AG10803 (cell line): ENCODE measurements at regions not wholly inside any gene's neighbourhood (a gene's known extent, or its start where the extent isn't known, plus 50 kb on each side); places are given as distances from the start of the nearest gene placed in this dataset.

Source experiments
- DNase-seq: peaks from one replicate; pipeline ENCODE4 v3.0.0; 2010; ENCODE audit warnings: low read depth
- H3K4me3 ChIP-seq: 2 replicates; pipeline ENCODE4 v1.5.1; 2011; ENCODE audit warnings: mild to moderate bottlenecking, low read length, control low read depth
- CTCF ChIP-seq: conservative IDR thresholded peaks from 2 replicates; pipeline ENCODE4 v1.5.1; 2011; ENCODE audit warnings: mild to moderate bottlenecking, low read length, control low read depth, inconsistent platforms

- no peak for TF ChIP-seq CTCF
- no peak for DNase-seq
- H3K4me3 ChIP-seq: no peak overlapping the region
Observed at GRCh38 chr14:87450193-87450592, 542.8 kb downstream of the GALC start.

- no peak for TF ChIP-seq CTCF
- no peak for DNase-seq
- no peak overlapping the region for H3K4me3 ChIP-seq
Observed at GRCh38 chr14:87449016-87449415, 544.0 kb downstream of the GALC start.

DNA sequence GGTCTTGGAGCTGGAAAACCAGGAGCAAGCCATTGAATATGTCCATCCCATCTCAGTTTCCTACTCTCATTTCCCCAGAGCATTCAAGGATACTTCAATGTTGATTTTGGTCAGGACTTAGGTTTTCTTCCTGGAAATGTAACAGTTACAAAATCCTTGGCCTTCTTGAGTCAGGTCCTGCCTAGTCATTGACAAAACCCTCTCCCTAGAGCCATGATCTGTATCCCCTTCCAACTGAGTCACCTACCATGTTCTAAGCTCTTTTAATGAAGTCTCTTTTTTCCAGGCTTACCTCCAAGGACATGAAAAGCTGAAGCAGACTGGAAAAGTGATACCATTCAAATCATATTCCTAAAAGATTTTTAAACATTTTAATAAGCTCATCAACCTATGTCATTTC, 549.2 kb downstream of the GALC start:
- no peak for DNase-seq
- no peak for TF ChIP-seq CTCF
- no peak overlapping the region for H3K4me3 ChIP-seq

- no peak for DNase-seq
- TF ChIP-seq CTCF: no peak
- H3K4me3 ChIP-seq: no peak overlapping the region
Observed at GRCh38 chr14:87443039-87443438, 549.9 kb downstream of the GALC start.

DNA sequence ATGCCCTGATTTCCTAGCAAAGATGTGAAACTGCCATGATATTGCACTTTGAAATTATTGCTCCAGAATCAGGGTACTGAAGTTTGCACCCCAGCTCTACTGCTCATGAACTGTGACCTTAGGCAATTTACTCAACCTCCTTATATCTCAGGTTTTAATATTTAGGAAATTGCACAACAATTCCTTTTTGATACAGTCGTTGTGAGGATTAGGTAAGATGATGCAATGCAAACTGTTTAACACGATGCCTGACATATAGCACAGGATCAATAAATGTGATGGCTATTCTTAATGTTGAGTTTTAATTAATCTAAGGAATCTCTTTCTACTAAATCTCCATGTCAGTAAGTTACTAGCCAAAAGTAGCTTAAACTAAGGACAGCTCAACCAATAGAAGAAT, 555.8 kb downstream of the GALC start:
- no peak for TF ChIP-seq CTCF
- H3K4me3 ChIP-seq: no peak overlapping the region
- DNase-seq: no peak

- no peak for TF ChIP-seq CTCF
- no peak for DNase-seq
- H3K4me3 ChIP-seq: no peak overlapping the region
Observed at GRCh38 chr14:87434680-87435079, 558.3 kb downstream of the GALC start.

DNA sequence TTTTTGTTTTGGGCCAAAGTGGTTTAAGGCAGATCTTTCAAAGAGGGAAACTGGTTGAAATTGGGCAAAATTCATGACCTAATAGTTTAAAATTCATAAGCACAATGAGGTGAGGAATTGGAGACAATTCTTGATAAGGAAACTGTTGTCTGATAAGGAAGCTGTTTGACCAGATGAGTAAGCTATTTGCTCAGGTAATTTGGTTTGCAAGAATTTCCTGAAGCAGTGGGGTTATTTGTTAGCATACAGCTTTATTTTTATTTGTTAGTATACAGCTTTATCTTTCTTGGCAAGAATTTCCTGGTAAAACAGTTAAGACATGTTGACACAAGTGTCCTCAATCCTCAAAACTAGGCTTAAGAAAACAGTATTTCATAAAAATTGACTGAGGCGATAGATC, 559.0 kb downstream of the GALC start:
- no peak for DNase-seq
- no peak for TF ChIP-seq CTCF
- no peak overlapping the region for H3K4me3 ChIP-seq
